PFSK-1 (cell line): ENCODE measurements at regions not wholly inside any gene's neighbourhood (a gene's known extent, or its start where the extent isn't known, plus 50 kb on each side); places are given as distances from the start of the nearest gene placed in this dataset.

Experiments used
- FOXP2 ChIP-seq: optimal IDR thresholded peaks from 2 replicates; pipeline ENCODE3; 2011; ENCODE audit warnings: borderline replicate concordance, control low read depth, inconsistent platforms; ENCODE audit not compliant: insufficient read depth; ENCODE audit errors: extremely low read length, extremely low read depth
- POLR2AphosphoS5 ChIP-seq: IDR thresholded peaks from 2 replicates; pipeline ENCODE4 v1.6.1; 2012; ENCODE audit warnings: low read depth, mild to moderate bottlenecking, control low read depth, low read length, moderate library complexity
- SIN3A ChIP-seq: IDR thresholded peaks from 2 replicates; pipeline ENCODE4 v1.6.1; 2012; ENCODE audit warnings: mild to moderate bottlenecking, low read length, moderate library complexity, borderline replicate concordance; ENCODE audit not compliant: insufficient read depth
- TAF1 ChIP-seq: IDR thresholded peaks from 2 replicates; pipeline ENCODE4 v1.6.1; 2012; ENCODE audit warnings: low read length, control low read depth, borderline replicate concordance; ENCODE audit not compliant: insufficient read depth

DNA sequence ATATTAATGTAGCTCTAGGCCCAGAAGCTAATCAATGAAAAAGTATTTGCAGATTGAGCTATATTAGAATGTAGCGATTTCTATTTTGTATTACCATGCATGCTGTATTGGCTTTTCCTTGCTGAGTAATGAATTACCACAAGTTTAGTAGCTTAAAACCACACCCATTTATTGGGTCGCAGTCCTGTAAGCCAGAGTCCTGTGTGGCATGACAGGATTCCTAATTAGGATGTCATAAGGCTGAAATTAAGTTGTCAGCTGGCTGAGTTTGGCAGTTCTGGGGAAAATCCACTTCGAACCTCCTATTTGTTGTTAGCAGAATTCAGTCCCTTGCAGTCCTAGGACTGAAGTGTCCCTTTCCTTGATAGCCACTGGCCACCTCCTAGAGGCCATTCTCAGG is 50.3 kb upstream of the HHIP start:
- no peak for TF ChIP-seq SIN3A
- TF ChIP-seq POLR2AphosphoS5: no peak
- TF ChIP-seq TAF1: no peak
- TF ChIP-seq FOXP2: no peak
